Testis (tissue), 2 donors: ENCODE measurements at regions not wholly inside any gene's neighbourhood (a gene's known extent, or its start where the extent isn't known, plus 50 kb on each side); places are given as distances from the start of the nearest gene placed in this dataset.

Experiments used
- CTCF ChIP-seq, 3 experiments: fragments of 450-650 bp in 2 of 3; fragments of 200-600 bp in 1 of 3; sonication (generic) in 1 of 3; IDR thresholded peaks; one replicate each; pipeline ENCODE4 v1.5.1; 2016 to 2019; ENCODE audit warnings: antibody characterized with exemption in 3 of 3, mild to moderate bottlenecking in 2 of 3, moderate library complexity in 1 of 3
- POLR2A ChIP-seq: fragments of 450-650 bp; IDR thresholded peaks from one replicate; pipeline ENCODE4 v1.6.1; 2017; ENCODE audit warnings: antibody characterized with exemption, mild to moderate bottlenecking, moderate library complexity

- TF ChIP-seq CTCF (IDR thresholded peaks at IDR 0.05) (no peak), POLR2A (no peak)
These were observed 457.4 kb upstream of the FAT1 start for GRCh38 chr4:187181054-187181453.
